SHP77 treated with DMSO at 0.1 percent for 48 hours (cell line): ENCODE measurements at regions not wholly inside any gene's neighbourhood (a gene's known extent, or its start where the extent isn't known, plus 50 kb on each side); places are given as distances from the start of the nearest gene placed in this dataset.

Experiments used
- DNase-seq: peaks from one replicate; lab custom pipeline; 2025; lab: John Stamatoyannopoulos, UW

GRCh38 chr10:90598513-90598912 lies 259.3 kb downstream of the HTR7 start:
- no peak for DNase-seq

GRCh38 chr10:90602862-90603610 lies 254.8 kb downstream of the HTR7 start:
- no peak for DNase-seq

DNA sequence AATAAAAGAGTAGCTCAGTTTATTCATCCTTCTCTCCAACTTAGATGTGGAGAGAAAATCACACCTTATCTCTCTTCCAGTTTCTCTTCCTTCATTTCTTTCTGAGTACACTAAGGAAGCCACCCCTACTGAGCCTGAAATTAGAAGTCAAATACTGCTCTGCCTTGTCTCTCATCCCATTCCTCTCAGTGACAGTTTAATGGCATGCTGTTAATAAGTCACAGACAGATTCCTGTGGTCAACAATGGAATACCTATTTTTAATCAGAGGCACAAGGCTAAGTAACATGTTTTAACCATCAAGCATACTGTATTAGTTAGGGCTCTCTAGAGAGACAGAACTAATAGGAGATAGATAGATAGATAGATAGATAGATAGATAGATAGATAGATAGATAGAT lies 253.2 kb downstream of the HTR7 start:
- no peak for DNase-seq

DNA sequence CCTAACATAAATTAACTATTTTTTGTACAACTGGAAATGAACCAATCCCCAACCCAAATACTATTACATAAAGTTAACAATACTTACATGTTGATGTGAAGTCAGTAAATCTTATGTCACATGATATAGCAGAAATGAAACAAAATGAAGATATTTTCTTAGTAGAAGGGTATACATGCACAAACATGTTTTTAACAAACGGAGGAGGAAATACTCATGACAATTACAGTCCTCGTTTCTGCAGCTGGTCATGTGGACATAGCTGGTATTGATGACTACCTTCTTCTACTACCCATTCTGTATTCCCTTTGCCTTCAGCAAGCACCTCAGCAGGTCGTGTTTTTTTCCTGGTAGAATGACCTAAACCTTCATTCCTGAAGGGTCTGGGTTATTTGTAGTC lies 252.3 kb downstream of the HTR7 start:
- DNase-seq: no peak

- DNase-seq: no peak
These were observed 245.6 kb downstream of the HTR7 start for GRCh38 chr10:90612276-90612675.

- DNase-seq: no peak
These were observed 243.2 kb downstream of the HTR7 start for GRCh38 chr10:90614631-90615030.

- DNase-seq: no peak
These were observed 236.3 kb downstream of the HTR7 start for GRCh38 chr10:90621577-90621976.

GRCh38 chr10:90635111-90635765 lies 222.6 kb downstream of the HTR7 start:
- peak; percentile 7 for DNase-seq

DNA sequence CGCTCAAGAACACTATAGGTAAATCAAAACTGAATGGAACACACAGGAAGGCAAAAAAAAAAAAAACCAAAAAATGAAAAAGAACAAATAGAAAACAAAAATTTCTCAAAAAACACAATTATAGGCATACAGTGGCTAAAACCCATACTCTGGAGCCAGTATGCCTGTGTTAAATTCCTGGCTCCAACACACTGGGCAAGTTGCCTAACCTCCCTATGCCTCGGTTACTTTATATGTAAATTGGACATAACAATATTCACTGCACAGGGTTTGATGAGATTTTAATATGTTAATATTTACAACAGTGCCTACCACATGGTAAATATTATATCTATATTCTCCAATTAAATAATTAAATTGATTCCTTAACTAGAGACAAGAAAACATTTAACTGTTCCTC lies 217.1 kb downstream of the HTR7 start:
- no peak for DNase-seq

DNA sequence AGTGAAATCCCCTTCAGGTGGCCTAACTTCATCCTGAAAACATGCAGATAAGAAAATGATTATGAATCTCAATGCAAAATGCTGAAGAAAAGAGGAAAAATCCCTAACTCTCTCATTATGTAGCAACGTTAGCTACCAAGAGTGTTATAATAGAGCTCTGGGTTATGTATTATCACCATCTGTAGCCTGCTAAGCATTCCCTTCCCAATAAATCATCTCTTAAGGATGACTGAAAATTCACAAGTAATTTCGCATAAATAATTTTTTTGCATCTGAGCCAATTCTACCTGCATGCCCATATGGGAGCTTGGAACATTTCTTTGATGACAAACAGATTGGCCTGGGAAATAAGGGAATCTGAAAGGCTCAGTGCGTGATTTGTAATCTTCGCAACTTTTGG lies 216.1 kb downstream of the HTR7 start:
- DNase-seq: no peak

DNA sequence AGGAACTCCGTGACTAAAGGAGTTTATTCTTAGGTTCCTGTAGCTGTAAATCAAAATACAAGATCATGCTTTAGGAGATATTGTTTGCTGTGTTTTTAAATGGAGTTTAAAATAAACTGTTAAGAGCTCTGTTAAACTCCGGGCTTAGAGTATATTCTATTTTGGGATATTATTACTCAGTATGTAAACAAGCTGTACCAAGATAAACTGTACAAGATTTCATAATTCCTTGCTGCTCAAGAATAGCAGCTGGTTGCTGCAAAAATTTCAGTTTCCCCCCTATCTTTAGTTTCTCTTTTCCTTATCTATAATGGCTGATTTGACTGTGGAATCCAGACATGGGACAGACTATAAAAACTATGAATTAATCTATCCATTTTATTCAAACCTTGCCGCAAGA lies 215.7 kb downstream of the HTR7 start:
- DNase-seq: no peak

DNA sequence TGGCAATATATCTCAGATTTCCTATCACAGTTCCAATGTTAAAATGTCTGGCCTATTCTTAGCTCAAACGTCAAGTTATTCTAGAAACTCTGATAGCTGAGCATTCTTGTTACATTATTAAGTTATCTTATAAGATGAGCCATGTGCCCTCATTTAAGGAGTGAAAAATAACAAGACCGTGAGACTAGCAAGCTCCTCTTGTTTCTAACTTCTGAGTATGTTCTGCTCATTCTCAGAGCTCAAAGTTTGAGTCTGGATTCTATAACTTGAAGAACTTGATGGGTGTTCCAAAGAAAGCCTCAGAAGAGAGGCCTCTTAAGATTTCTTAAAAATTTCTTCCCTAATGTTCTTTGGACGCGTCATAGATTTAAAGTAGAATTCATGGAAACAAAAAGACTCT lies 215.2 kb downstream of the HTR7 start:
- DNase-seq: no peak

DNA sequence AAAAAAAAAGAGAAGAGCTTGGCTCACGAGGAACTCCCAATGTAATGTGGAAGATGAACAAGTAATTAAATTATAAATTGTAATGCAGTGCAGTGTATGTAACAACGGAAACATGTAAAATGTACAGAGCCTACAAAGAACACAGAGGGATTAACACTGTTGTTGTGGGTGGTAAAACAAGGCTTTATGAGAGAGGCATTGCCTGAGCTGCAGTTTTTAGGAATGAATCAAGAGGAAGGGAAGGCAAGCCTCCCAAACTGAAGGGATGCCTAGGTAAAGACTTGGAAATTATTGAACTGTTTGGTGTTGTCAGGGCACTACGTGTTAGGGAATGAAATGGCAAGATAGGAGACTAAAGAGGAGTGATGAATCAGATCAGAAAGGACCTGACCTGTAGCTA lies 213.7 kb downstream of the HTR7 start:
- DNase-seq: no peak

GRCh38 chr10:90650858-90651257 lies 207.0 kb downstream of the HTR7 start:
- no peak for DNase-seq

DNA sequence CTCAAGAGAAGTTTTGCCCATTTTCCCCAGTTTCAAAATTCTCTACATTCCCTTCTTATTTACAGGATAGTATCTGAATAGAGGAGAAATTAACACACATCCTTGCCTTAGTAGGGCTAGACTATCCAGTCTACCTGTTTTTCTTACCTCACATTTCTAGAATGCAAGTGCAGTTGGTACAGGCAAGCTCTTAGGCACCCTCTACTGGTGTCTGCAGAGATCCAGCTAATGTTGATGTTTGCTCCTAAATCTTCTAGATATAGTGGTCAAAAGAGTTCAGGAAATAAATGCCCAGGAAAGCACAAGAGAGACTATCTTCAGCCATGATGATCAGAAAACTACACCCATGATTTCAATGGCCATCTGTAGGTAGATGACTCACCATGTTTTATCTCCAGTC lies 205.3 kb downstream of the HTR7 start:
- DNase-seq: peak; percentile 0

GRCh38 chr10:90658791-90659190 lies 199.0 kb downstream of the HTR7 start:
- DNase-seq: no peak

- DNase-seq: no peak
These were observed 191.8 kb downstream of the HTR7 start for GRCh38 chr10:90665905-90666662.

- DNase-seq: no peak
These were observed 183.4 kb downstream of the HTR7 start for GRCh38 chr10:90674461-90674860.

GRCh38 chr10:90674928-90675327 lies 182.9 kb downstream of the HTR7 start:
- DNase-seq: no peak

DNA sequence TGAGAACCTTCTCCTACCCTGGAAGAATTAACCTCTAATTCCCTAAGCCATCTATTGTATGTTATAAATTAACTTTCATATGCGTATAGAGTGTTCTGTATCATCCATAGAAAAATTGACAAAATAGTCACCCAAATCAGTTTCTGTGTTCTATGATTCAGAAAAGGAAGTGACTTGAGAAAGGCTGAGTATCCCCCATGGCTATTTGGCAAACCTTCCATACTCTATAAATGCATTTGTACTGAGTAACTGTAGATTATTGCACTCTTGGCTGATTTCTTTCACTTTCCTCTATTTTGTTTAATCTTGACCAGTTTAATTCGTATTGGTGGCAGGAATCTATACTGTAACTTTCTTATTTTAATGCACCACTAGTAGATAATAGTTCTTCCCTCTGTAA lies 182.2 kb downstream of the HTR7 start:
- DNase-seq: no peak
